Naive thymus-derived CD8-positive, alpha-beta T cell (primary cell): ENCODE measurements at regions not wholly inside any gene's neighbourhood (a gene's known extent, or its start where the extent isn't known, plus 50 kb on each side); places are given as distances from the start of the nearest gene placed in this dataset.

Source experiments
- ATAC-seq, 2 donors: fragments of 150-1000 bp; cut with Tn5 transposase in 1 of 2; sonication (Bioruptor Pico), chemical (Tn5 transposase) in 1 of 2; 1 replicate in 1 of 2; 2 replicates in 1 of 2; pipeline ENCODE4 v1.10.0; 2021; ENCODE audit warnings: mild to moderate bottlenecking in 2 of 2, moderate library complexity in 2 of 2
- POLR2A ChIA-PET: fragments of 350-600 bp; sonication (Branson Sonifier 250); formaldehyde crosslinking; loops from one replicate; lab custom pipeline; 2021; ENCODE audit warnings: antibody characterized with exemption; lab: Charles Lee
- DNase-seq, 10 donors: peaks; one replicate each; pipeline versions ENCODE4 v3.0.0 to v3.0.0-alpha.2; 2020 to 2022
- H3K27ac Mint-ChIP-seq, 10 donors: one replicate each; pipeline ENCODE4 v1.8.0; 2020 to 2022; ENCODE audit warnings: mild to moderate bottlenecking in 10 of 10, mixed read lengths in 10 of 10, moderate library complexity in 4 of 10, inconsistent platforms in 1 of 10
- H3K27me3 Mint-ChIP-seq, 5 donors: one replicate each; pipeline ENCODE4 v1.8.0; 2021 to 2022; ENCODE audit warnings: mixed read lengths in 5 of 5
- H3K36me3 Mint-ChIP-seq, 3 donors: one replicate each; pipeline ENCODE4 v1.8.0; 2020 to 2022; ENCODE audit warnings: mixed read lengths in 3 of 3, mild to moderate bottlenecking in 2 of 3, inconsistent platforms in 1 of 3
- H3K4me1 Mint-ChIP-seq, 4 donors: one replicate each; pipeline ENCODE4 v1.8.0; 2021 to 2022; ENCODE audit warnings: mixed read lengths in 4 of 4
- H3K4me3 Mint-ChIP-seq, 10 donors: one replicate each; pipeline ENCODE4 v1.8.0; 2020 to 2022; ENCODE audit warnings: mild to moderate bottlenecking in 10 of 10, mixed read lengths in 10 of 10, moderate library complexity in 6 of 10, inconsistent platforms in 1 of 10
- H3K9me3 Mint-ChIP-seq, 9 donors: one replicate each; pipeline ENCODE4 v1.8.0; 2020 to 2022; ENCODE audit warnings: mixed read lengths in 9 of 9, mild to moderate bottlenecking in 3 of 9, inconsistent platforms in 1 of 9, moderate library complexity in 1 of 9

- peaks cover 0 to 47% (median 7%) of the 10 kb centered on the region in 9 donors for H3K9me3 Mint-ChIP-seq
- POLR2A ChIA-PET = no interaction called here
- DNase-seq (no peak), ATAC-seq (no peak)
- no peak overlapping the region for H3K4me3 Mint-ChIP-seq
- H3K36me3 Mint-ChIP-seq = no peaks in the 10 kb centered on the region
- no peak overlapping the region for H3K27ac Mint-ChIP-seq
- H3K27me3 Mint-ChIP-seq = no peaks in the 10 kb centered on the region
- no peaks in the 10 kb centered on the region for H3K4me1 Mint-ChIP-seq
These were observed 932.1 kb upstream of the LCORL start for GRCh38 chr4:18953613-18954012.

- POLR2A ChIA-PET = no interaction called here
These were observed 923.9 kb upstream of the LCORL start for GRCh38 chr4:18945464-18945863.

GRCh38 chr4:18942874-18943273, 921.3 kb upstream of the LCORL start:
- no peak overlapping the region for H3K4me3 Mint-ChIP-seq

More at GRCh38 chr4:18945464-18945863, 923.9 kb upstream of the LCORL start:
- Mint-ChIP-seq H3K36me3 (no peaks in the 10 kb centered on the region), H3K9me3 (peaks cover 2 to 24% (median 4%) of the 10 kb centered on the region in 9 donors), H3K27me3 (no peaks in the 10 kb centered on the region), H3K4me1 (no peaks in the 10 kb centered on the region), H3K4me3 (no peak overlapping the region), H3K27ac (no peak overlapping the region)
- DNase-seq (no peak), ATAC-seq (no peak)

GRCh38 chr4:18938343-18939099, 917.0 kb upstream of the LCORL start:
- no peaks in the 10 kb centered on the region for H3K27me3 Mint-ChIP-seq
- DNase-seq = no peak
- no peak overlapping the region for H3K4me3 Mint-ChIP-seq
- POLR2A ChIA-PET = no interaction called here
- H3K27ac Mint-ChIP-seq = no peak overlapping the region
- peaks cover 4 to 51% (median 10%) of the 10 kb centered on the region in 9 donors for H3K9me3 Mint-ChIP-seq
- H3K36me3 Mint-ChIP-seq = peaks cover 0 to 7% (median 0%) of the 10 kb centered on the region in 3 donors
- no peaks in the 10 kb centered on the region for H3K4me1 Mint-ChIP-seq
- ATAC-seq = no peak

More at GRCh38 chr4:18942874-18943273, 921.3 kb upstream of the LCORL start:
- no peak for DNase-seq
- Mint-ChIP-seq H3K4me1 (no peaks in the 10 kb centered on the region), H3K27me3 (no peaks in the 10 kb centered on the region), H3K27ac (no peak overlapping the region), H3K9me3 (peaks cover 0 to 29% (median 8%) of the 10 kb centered on the region in 9 donors), H3K36me3 (no peaks in the 10 kb centered on the region)
- ATAC-seq = no peak
- POLR2A ChIA-PET = no interaction called here

- DNase-seq (no peak), ATAC-seq (no peak)
- Mint-ChIP-seq H3K27me3 (no peaks in the 10 kb centered on the region), H3K4me3 (no peak overlapping the region), H3K27ac (no peak overlapping the region), H3K36me3 (peaks cover 0 to 10% (median 0%) of the 10 kb centered on the region in 3 donors), H3K4me1 (no peaks in the 10 kb centered on the region), H3K9me3 (peaks cover 4 to 56% (median 10%) of the 10 kb centered on the region in 9 donors)
- POLR2A ChIA-PET = no interaction called here
These were observed 916.2 kb upstream of the LCORL start for GRCh38 chr4:18937746-18938145.

GRCh38 chr4:18937080-18937479, 915.5 kb upstream of the LCORL start:
- Mint-ChIP-seq H3K9me3 (peaks cover 4 to 56% (median 10%) of the 10 kb centered on the region in 9 donors), H3K27ac (no peak overlapping the region), H3K4me1 (no peaks in the 10 kb centered on the region), H3K36me3 (peaks cover 0 to 10% (median 0%) of the 10 kb centered on the region in 3 donors), H3K4me3 (no peak overlapping the region), H3K27me3 (no peaks in the 10 kb centered on the region)
- DNase-seq = no peak
- POLR2A ChIA-PET = no interaction called here
- no peak for ATAC-seq

- DNase-seq = no peak
- Mint-ChIP-seq H3K36me3 (peaks cover 0 to 10% (median 0%) of the 10 kb centered on the region in 3 donors), H3K27me3 (no peaks in the 10 kb centered on the region), H3K4me1 (no peaks in the 10 kb centered on the region), H3K4me3 (no peak overlapping the region), H3K9me3 (peaks cover 4 to 49% (median 10%) of the 10 kb centered on the region in 9 donors), H3K27ac (no peak overlapping the region)
- ATAC-seq = no peak
- POLR2A ChIA-PET = no interaction called here
These were observed 914.2 kb upstream of the LCORL start for GRCh38 chr4:18935659-18936345.

- no peak for DNase-seq
- POLR2A ChIA-PET = no interaction called here
- H3K4me3 Mint-ChIP-seq = no peak overlapping the region
- no peak for ATAC-seq
- H3K36me3 Mint-ChIP-seq = peaks cover 0 to 10% (median 0%) of the 10 kb centered on the region in 3 donors
- H3K4me1 Mint-ChIP-seq = no peaks in the 10 kb centered on the region
- no peaks in the 10 kb centered on the region for H3K27me3 Mint-ChIP-seq
- peaks cover 4 to 42% (median 10%) of the 10 kb centered on the region in 9 donors for H3K9me3 Mint-ChIP-seq
- H3K27ac Mint-ChIP-seq = no peak overlapping the region
These were observed 912.6 kb upstream of the LCORL start for GRCh38 chr4:18934197-18934596.

GRCh38 chr4:18932730-18933339, 911.3 kb upstream of the LCORL start:
- no peaks in the 10 kb centered on the region for H3K27me3 Mint-ChIP-seq
- H3K36me3 Mint-ChIP-seq = peaks cover 0 to 10% (median 0%) of the 10 kb centered on the region in 3 donors
- H3K4me1 Mint-ChIP-seq = no peaks in the 10 kb centered on the region
- ATAC-seq (no peak), DNase-seq (no peak)
- H3K4me3 Mint-ChIP-seq = no peak overlapping the region
- POLR2A ChIA-PET = no interaction called here
- peaks cover 3 to 35% (median 9%) of the 10 kb centered on the region in 9 donors for H3K9me3 Mint-ChIP-seq
- no peak overlapping the region for H3K27ac Mint-ChIP-seq

GRCh38 chr4:18931643-18932377, 910.3 kb upstream of the LCORL start:
- H3K36me3 Mint-ChIP-seq = peaks cover 0 to 4% (median 0%) of the 10 kb centered on the region in 3 donors
- no peak for ATAC-seq
- peaks cover 2 to 26% (median 6%) of the 10 kb centered on the region in 9 donors for H3K9me3 Mint-ChIP-seq
- H3K4me1 Mint-ChIP-seq = no peaks in the 10 kb centered on the region
- no peak overlapping the region for H3K4me3 Mint-ChIP-seq
- POLR2A ChIA-PET = no interaction called here
- no peak overlapping the region for H3K27ac Mint-ChIP-seq
- H3K27me3 Mint-ChIP-seq = no peaks in the 10 kb centered on the region
- DNase-seq = no peak

GRCh38 chr4:18930487-18930886, 908.9 kb upstream of the LCORL start:
- ATAC-seq (no peak), DNase-seq (no peak)
- Mint-ChIP-seq H3K4me3 (no peak overlapping the region), H3K9me3 (peaks cover 0 to 14% (median 6%) of the 10 kb centered on the region in 9 donors), H3K4me1 (no peaks in the 10 kb centered on the region), H3K27me3 (no peaks in the 10 kb centered on the region), H3K27ac (no peak overlapping the region), H3K36me3 (peaks cover 0 to 4% (median 0%) of the 10 kb centered on the region in 3 donors)
- POLR2A ChIA-PET = no interaction called here

- H3K27me3 Mint-ChIP-seq = no peaks in the 10 kb centered on the region
- no peak overlapping the region for H3K4me3 Mint-ChIP-seq
- ATAC-seq (no peak), DNase-seq (no peak)
- H3K36me3 Mint-ChIP-seq = no peaks in the 10 kb centered on the region
- no peak overlapping the region for H3K27ac Mint-ChIP-seq
- peaks cover 0 to 27% (median 7%) of the 10 kb centered on the region in 9 donors for H3K9me3 Mint-ChIP-seq
- POLR2A ChIA-PET = no interaction called here
- H3K4me1 Mint-ChIP-seq = no peaks in the 10 kb centered on the region
These were observed 902.1 kb upstream of the LCORL start for GRCh38 chr4:18923496-18924161.
